Lung (tissue), 11 donors: ENCODE measurements at regions not wholly inside any gene's neighbourhood (a gene's known extent, or its start where the extent isn't known, plus 50 kb on each side); places are given as distances from the start of the nearest gene placed in this dataset.
"Not testable (repeated sequence)": the region's sequence is repeated elsewhere in the genome, so short reads cannot be mapped to it uniquely, and the experiment has no call there.

Experiments used
- ATAC-seq: fragments of 200-7000 bp; cut with Tn5 transposase; one replicate; pipeline ENCODE4 v1.9.1; 2020; ENCODE audit warnings: moderate number of reproducible peaks; ENCODE audit not compliant: insufficient read depth, low FRiP score
- DNase-seq, 3 donors: peaks; one replicate each; pipeline ENCODE4 v3.0.0-alpha.2; 2013 to 2017
- H3K27ac ChIP-seq, 2 donors: one replicate each; pipeline ENCODE4 v1.5.1; 2013; ENCODE audit warnings: mild to moderate bottlenecking in 2 of 2, moderate library complexity in 2 of 2, control low read depth in 1 of 2, inconsistent platforms in 1 of 2, low read depth in 1 of 2, low read length in 1 of 2
- H3K27me3 ChIP-seq, 3 donors: one replicate each; pipeline ENCODE4 v1.5.1; 2013; ENCODE audit warnings: low read length in 2 of 3; ENCODE audit not compliant: control insufficient read depth in 3 of 3, insufficient read depth in 3 of 3
- H3K36me3 ChIP-seq, 4 donors: one replicate each; pipeline ENCODE4 v1.5.1; 2013; ENCODE audit warnings: low read length in 4 of 4, mild to moderate bottlenecking in 1 of 4, moderate library complexity in 1 of 4; ENCODE audit not compliant: control insufficient read depth in 4 of 4, insufficient read depth in 4 of 4
- H3K4me1 ChIP-seq, 5 donors: one replicate each; pipeline ENCODE4 v1.5.1; 2013; ENCODE audit warnings: low read length in 5 of 5, mild to moderate bottlenecking in 2 of 5, moderate library complexity in 1 of 5; ENCODE audit not compliant: control insufficient read depth in 5 of 5, insufficient read depth in 5 of 5
- H3K4me3 ChIP-seq: one replicate; pipeline ENCODE4 v1.5.1; 2013; ENCODE audit warnings: mild to moderate bottlenecking, control low read depth, moderate library complexity
- H3K9ac ChIP-seq, 2 donors: one replicate each; pipeline ENCODE4 v1.5.1; 2013; ENCODE audit warnings: low read length in 2 of 2, control low read depth in 1 of 2; ENCODE audit not compliant: insufficient read depth in 1 of 2
- H3K9me3 ChIP-seq, 4 donors: one replicate each; pipeline ENCODE4 v1.5.1; 2013; ENCODE audit warnings: low read length in 3 of 4, mild to moderate bottlenecking in 1 of 4, moderate library complexity in 1 of 4; ENCODE audit not compliant: control insufficient read depth in 4 of 4, insufficient read depth in 3 of 4
- CTCF ChIP-seq: IDR thresholded peaks from 2 replicates; pipeline ENCODE4 v1.5.1; 2012; ENCODE audit warnings: mild to moderate bottlenecking; ENCODE audit errors: control extremely low read depth, extremely low read depth
- WGBS, 2 donors: extraction: QIAGEN DNeasy Blood & Tissue Kit; methylation state at CpG; one replicate each; pipeline ENCODE4 v1.1.7; 2013; 5-methylcytosine and 5-hydroxymethylcytosine counted together
- donor health status: control.
- donor health status: control.
- donor health status: Bipolar disorder and iron deficiency.
- donor health status: healthy.
- donor health status: DM: yes; HTN: yes; CAD: no.

GRCh38 chr10:3559011-3559410 lies 226.0 kb downstream of the KLF6 start:
- no peaks in the 10 kb centered on the region for H3K4me1 ChIP-seq
- no peak overlapping the region for H3K9ac ChIP-seq
- H3K27ac ChIP-seq: no peak overlapping the region
- no peak for TF ChIP-seq CTCF
- no peak overlapping the region for H3K4me3 ChIP-seq
- WGBS, 2 donors: 95 to 97% methylated on average over 2 of the region's 2 CpGs
- H3K27me3 ChIP-seq: no peaks in the 10 kb centered on the region
- ATAC-seq (no peak), DNase-seq (no peak)
- no peaks in the 10 kb centered on the region for H3K36me3 ChIP-seq
- no peaks in the 10 kb centered on the region for H3K9me3 ChIP-seq

- peak overlapping the region in 1 of 2 donors; percentile 23 for H3K9ac ChIP-seq
- not testable (repeated sequence) for H3K4me1 ChIP-seq, H3K27ac ChIP-seq, H3K27me3 ChIP-seq, ATAC-seq, H3K36me3 ChIP-seq, H3K4me3 ChIP-seq, H3K9me3 ChIP-seq
- DNase-seq: peak in 1 of 3 donors; percentile 65
- WGBS, 2 donors: 86 to 89% methylated on average over 45 to 46 of the region's 46 CpGs
These were observed 228.6 kb downstream of the KLF6 start for GRCh38 chr10:3556191-3557017.

- ATAC-seq (no peak), DNase-seq (no peak)
- H3K36me3 ChIP-seq: no peaks in the 10 kb centered on the region
- no peak for TF ChIP-seq CTCF
- no peaks in the 10 kb centered on the region for H3K4me1 ChIP-seq
- H3K27ac ChIP-seq: no peak overlapping the region
- H3K27me3 ChIP-seq: no peaks in the 10 kb centered on the region
- H3K4me3 ChIP-seq: no peak overlapping the region
- WGBS, 2 donors: 24 to 58% methylated on average over 10 of the region's 10 CpGs
- H3K9ac ChIP-seq: no peak overlapping the region
- no peaks in the 10 kb centered on the region for H3K9me3 ChIP-seq
These were observed 230.9 kb downstream of the KLF6 start for GRCh38 chr10:3554121-3554522.

GRCh38 chr10:3552281-3552680 lies 232.7 kb downstream of the KLF6 start:
- Histone ChIP-seq H3K27ac (no peak overlapping the region), H3K9ac (no peak overlapping the region), H3K27me3 (no peaks in the 10 kb centered on the region), H3K9me3 (peaks cover 0 to 3% (median 0%) of the 10 kb centered on the region in 4 donors), H3K4me3 (no peak overlapping the region), H3K4me1 (no peaks in the 10 kb centered on the region), H3K36me3 (no peaks in the 10 kb centered on the region)
- ATAC-seq (no peak), DNase-seq (no peak)
- TF ChIP-seq CTCF: no peak
- 89 to 96% methylated on average over 9 of the region's 9 CpGs for WGBS, 2 donors
